GM12872 (cell line): ENCODE measurements at regions not wholly inside any gene's neighbourhood (a gene's known extent, or its start where the extent isn't known, plus 50 kb on each side); places are given as distances from the start of the nearest gene placed in this dataset.

Source experiments
- CTCF ChIP-seq: IDR thresholded peaks from 3 replicates; pipeline ENCODE4 v1.5.1; 2011; ENCODE audit warnings: low read depth, mild to moderate bottlenecking, low read length, moderate library complexity; ENCODE audit not compliant: insufficient read depth

- TF ChIP-seq CTCF: no peak
Observed at GRCh38 chr2:52405980-52406379, 1361.6 kb upstream of the CHAC2 start.

- no peak for TF ChIP-seq CTCF
Observed at GRCh38 chr2:52404866-52405265, 1362.7 kb upstream of the CHAC2 start.

GRCh38 chr2:52404046-52404445 is 1363.6 kb upstream of the CHAC2 start:
- no peak for TF ChIP-seq CTCF

GRCh38 chr2:52402128-52402527 is 1365.5 kb upstream of the CHAC2 start:
- TF ChIP-seq CTCF: no peak

GRCh38 chr2:52396836-52397235 is 1364.9 kb upstream of the NRXN1 start:
- no peak for TF ChIP-seq CTCF

- no peak for TF ChIP-seq CTCF
Observed at GRCh38 chr2:52395912-52396311, 1364.0 kb upstream of the NRXN1 start.

- no peak for TF ChIP-seq CTCF
Observed at GRCh38 chr2:52391621-52392020, 1359.7 kb upstream of the NRXN1 start.

- no peak for TF ChIP-seq CTCF
Observed at GRCh38 chr2:52390651-52391050, 1358.7 kb upstream of the NRXN1 start.
